Trophoblast cell (in vitro differentiated cells and primary cell): ENCODE measurements at regions not wholly inside any gene's neighbourhood (a gene's known extent, or its start where the extent isn't known, plus 50 kb on each side); places are given as distances from the start of the nearest gene placed in this dataset.

Experiments used
- DNase-seq, 2 donors: peaks; one replicate each; pipeline ENCODE4 v3.0.0-alpha.2; 2016
- H2AFZ ChIP-seq: 2 replicates; pipeline ENCODE4 v1.6.1; 2013; ENCODE audit warnings: low read length, moderate library complexity, mild to moderate bottlenecking; ENCODE audit not compliant: insufficient read depth, poor library complexity
- H2AK5ac ChIP-seq: 2 replicates; pipeline ENCODE4 v1.6.1; 2013; ENCODE audit warnings: mild to moderate bottlenecking, low read length
- H2BK120ac ChIP-seq: 2 replicates; pipeline ENCODE4 v1.6.1; 2013; ENCODE audit warnings: low read length, mild to moderate bottlenecking, moderate library complexity; ENCODE audit not compliant: insufficient read depth, poor library complexity
- H2BK12ac ChIP-seq: 2 replicates; pipeline ENCODE4 v1.6.1; 2013; ENCODE audit warnings: mild to moderate bottlenecking, low read length, moderate library complexity
- H2BK5ac ChIP-seq: 2 replicates; pipeline ENCODE4 v1.6.1; 2013; ENCODE audit warnings: low read length, low read depth, moderate library complexity, mild to moderate bottlenecking; ENCODE audit not compliant: poor library complexity
- H3K14ac ChIP-seq: 2 replicates; pipeline ENCODE4 v1.6.1; 2013; ENCODE audit warnings: mild to moderate bottlenecking, low read length
- H3K18ac ChIP-seq: 2 replicates; pipeline ENCODE4 v1.6.1; 2013; ENCODE audit warnings: mild to moderate bottlenecking, low read length
- H3K23ac ChIP-seq: 2 replicates; pipeline ENCODE4 v1.6.1; 2013; ENCODE audit warnings: low read length
- H3K27ac ChIP-seq: 2 replicates; pipeline ENCODE4 v1.5.1; 2013; ENCODE audit warnings: low read depth, mild to moderate bottlenecking, inconsistent platforms, low read length, moderate library complexity
- H3K27me3 ChIP-seq: 2 replicates; pipeline ENCODE4 v1.6.1; 2013; ENCODE audit warnings: inconsistent platforms, mild to moderate bottlenecking, low read length, moderate library complexity; ENCODE audit not compliant: insufficient read depth
- H3K36me3 ChIP-seq, 2 experiments: 1 replicate in 1 of 2; 2 replicates in 1 of 2; pipeline ENCODE4 v1.6.1; 2013; ENCODE audit warnings: low read length in 2 of 2, mild to moderate bottlenecking in 2 of 2, moderate library complexity in 1 of 2; ENCODE audit not compliant: insufficient read depth in 2 of 2, control insufficient read depth in 1 of 2
- H3K4ac ChIP-seq: 2 replicates; pipeline ENCODE4 v1.6.1; 2013; ENCODE audit warnings: low read depth, mild to moderate bottlenecking, low read length, moderate library complexity
- H3K4me1 ChIP-seq, 2 experiments: 1 replicate in 1 of 2; 2 replicates in 1 of 2; pipeline ENCODE4 v1.6.1; 2013; ENCODE audit warnings: low read length in 2 of 2, mild to moderate bottlenecking in 2 of 2, moderate library complexity in 1 of 2; ENCODE audit not compliant: insufficient read depth in 2 of 2, control insufficient read depth in 1 of 2
- H3K4me2 ChIP-seq: 2 replicates; pipeline ENCODE4 v1.6.1; 2013; ENCODE audit warnings: inconsistent platforms, mild to moderate bottlenecking, low read length, moderate library complexity
- H3K4me3 ChIP-seq: 2 replicates; pipeline ENCODE4 v1.5.1; 2013; ENCODE audit warnings: mild to moderate bottlenecking, low read depth, low read length, inconsistent platforms
- H3K79me1 ChIP-seq: one replicate; pipeline ENCODE4 v1.6.1; 2013; ENCODE audit warnings: low read length
- H3K79me2 ChIP-seq: 2 replicates; pipeline ENCODE4 v1.6.1; 2013; ENCODE audit warnings: low read length, mild to moderate bottlenecking; ENCODE audit not compliant: control insufficient read depth, insufficient read depth, poor library complexity
- H3K9ac ChIP-seq: 2 replicates; pipeline ENCODE4 v1.6.1; 2013; ENCODE audit warnings: mild to moderate bottlenecking, low read length
- H3K9me3 ChIP-seq: 2 replicates; pipeline ENCODE4 v1.6.1; 2013; ENCODE audit warnings: low read depth, mild to moderate bottlenecking, control low read depth, inconsistent platforms, low read length; ENCODE audit not compliant: insufficient read depth
- H4K12ac ChIP-seq: 2 replicates; pipeline ENCODE4 v1.6.1; 2013; ENCODE audit warnings: low read depth, mild to moderate bottlenecking, low read length, moderate library complexity
- H4K8ac ChIP-seq: 2 replicates; pipeline ENCODE4 v1.6.1; 2013; ENCODE audit warnings: low read depth, mild to moderate bottlenecking, low read length, moderate library complexity
- H4K91ac ChIP-seq: one replicate; pipeline ENCODE4 v1.6.1; 2013; ENCODE audit warnings: low read depth, mild to moderate bottlenecking, low read length, moderate library complexity
- WGBS: extraction: QIAGEN DNeasy Blood & Tissue Kit; methylation state at CpG from one replicate; pipeline ENCODE4 v1.1.7; 2013; ENCODE audit warnings: missing lambda C conversion rate; ENCODE audit not compliant: insufficient read length, insufficient coverage; ENCODE audit errors: extremely low coverage; 5-methylcytosine and 5-hydroxymethylcytosine counted together

GRCh38 chr5:133877351-133878235, 90.8 kb downstream of the C5orf15 start:
- Histone ChIP-seq H2BK120ac (no peak overlapping the region), H4K8ac (no peak overlapping the region), H2AK5ac (no peak overlapping the region), H3K9me3 (no peaks in the 10 kb centered on the region), H3K4me2 (no peak overlapping the region), H2AFZ (no peak overlapping the region), H3K79me2 (no peaks in the 10 kb centered on the region), H4K91ac (no peak overlapping the region), H3K4ac (no peak overlapping the region), H3K27ac (no peak overlapping the region), H3K27me3 (no peaks in the 10 kb centered on the region), H2BK12ac (no peak overlapping the region), H2BK5ac (no peak overlapping the region), H3K18ac (no peak overlapping the region), H3K9ac (no peak overlapping the region), H3K23ac (no peak overlapping the region), H4K12ac (no peak overlapping the region), H3K4me1 (peaks cover 0 to 6% of the 10 kb centered on the region in 2 experiments), H3K79me1 (no peaks in the 10 kb centered on the region), H3K14ac (no peak overlapping the region), H3K36me3 (no peaks in the 10 kb centered on the region), H3K4me3 (no peak overlapping the region)
- WGBS: no CpG with 5 or more reads among the region's 10 CpGs
- DNase-seq: no peak

- Histone ChIP-seq H3K4me3 (no peak overlapping the region), H3K18ac (no peak overlapping the region), H3K4me1 (peaks cover 0 to 6% of the 10 kb centered on the region in 2 experiments), H3K27ac (no peak overlapping the region), H4K8ac (no peak overlapping the region), H3K4ac (no peak overlapping the region), H3K4me2 (no peak overlapping the region), H3K9ac (no peak overlapping the region), H2AK5ac (no peak overlapping the region), H4K91ac (no peak overlapping the region), H4K12ac (no peak overlapping the region), H2AFZ (no peak overlapping the region), H3K79me1 (no peaks in the 10 kb centered on the region), H3K14ac (no peak overlapping the region), H3K27me3 (no peaks in the 10 kb centered on the region), H3K23ac (no peak overlapping the region), H3K9me3 (no peaks in the 10 kb centered on the region), H2BK12ac (no peak overlapping the region), H2BK5ac (no peak overlapping the region), H3K36me3 (no peaks in the 10 kb centered on the region), H3K79me2 (no peaks in the 10 kb centered on the region), H2BK120ac (no peak overlapping the region)
- WGBS: no CpG with 5 or more reads among the region's 3 CpGs
- DNase-seq: peak in 1 of 2 donors; percentile 29
These were observed 92.2 kb downstream of the C5orf15 start for GRCh38 chr5:133876266-133876665.

DNA sequence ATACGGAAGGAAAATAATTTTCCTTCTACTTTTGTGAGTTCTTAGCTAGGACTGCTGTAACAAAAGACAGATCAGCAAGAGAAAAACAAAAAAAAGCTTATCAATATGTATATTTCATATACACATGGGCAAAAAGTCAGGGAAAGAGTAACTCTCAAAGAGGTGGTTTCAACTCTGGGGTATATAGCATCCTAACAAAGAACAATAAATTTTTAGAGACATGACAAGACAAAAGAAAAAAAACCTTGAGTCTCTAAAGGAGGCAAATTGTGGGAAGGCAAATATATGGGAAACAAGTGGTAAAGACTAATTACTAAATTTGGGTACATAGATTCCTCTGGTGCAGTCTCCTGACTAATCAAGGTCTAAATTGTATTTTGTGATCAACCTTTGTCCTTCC, 93.2 kb downstream of the C5orf15 start:
- no peak overlapping the region for H2BK12ac ChIP-seq
- H3K9me3 ChIP-seq: no peaks in the 10 kb centered on the region
- H3K79me1 ChIP-seq: no peaks in the 10 kb centered on the region
- H3K4me1 ChIP-seq: peaks cover 0 to 4% of the 10 kb centered on the region in 2 experiments
- no peak overlapping the region for H3K9ac ChIP-seq
- H2BK120ac ChIP-seq: no peak overlapping the region
- no peak overlapping the region for H2BK5ac ChIP-seq
- no peaks in the 10 kb centered on the region for H3K79me2 ChIP-seq
- DNase-seq: no peak
- H2AFZ ChIP-seq: no peak overlapping the region
- H4K91ac ChIP-seq: no peak overlapping the region
- H4K8ac ChIP-seq: no peak overlapping the region
- no peak overlapping the region for H4K12ac ChIP-seq
- H3K36me3 ChIP-seq: no peaks in the 10 kb centered on the region
- no peak overlapping the region for H3K23ac ChIP-seq
- H3K4me2 ChIP-seq: no peak overlapping the region
- no CpG with 5 or more reads among the region's 1 CpG for WGBS
- H3K14ac ChIP-seq: no peak overlapping the region
- H2AK5ac ChIP-seq: no peak overlapping the region
- no peak overlapping the region for H3K4ac ChIP-seq
- no peak overlapping the region for H3K4me3 ChIP-seq
- H3K18ac ChIP-seq: no peak overlapping the region
- no peak overlapping the region for H3K27ac ChIP-seq
- no peaks in the 10 kb centered on the region for H3K27me3 ChIP-seq

GRCh38 chr5:133873449-133873848, 95.0 kb downstream of the C5orf15 start:
- Histone ChIP-seq H3K18ac (no peak overlapping the region), H3K4me3 (no peak overlapping the region), H2AFZ (no peak overlapping the region), H4K91ac (no peak overlapping the region), H3K23ac (no peak overlapping the region), H3K4ac (no peak overlapping the region), H4K12ac (no peak overlapping the region), H2BK120ac (no peak overlapping the region), H3K9ac (no peak overlapping the region), H3K79me1 (no peaks in the 10 kb centered on the region), H3K79me2 (no peaks in the 10 kb centered on the region), H3K4me2 (no peak overlapping the region), H2AK5ac (no peak overlapping the region), H2BK12ac (no peak overlapping the region), H3K36me3 (no peaks in the 10 kb centered on the region), H3K9me3 (no peaks in the 10 kb centered on the region), H3K27ac (no peak overlapping the region), H3K14ac (no peak overlapping the region), H3K27me3 (no peaks in the 10 kb centered on the region), H3K4me1 (peaks cover 0 to 4% of the 10 kb centered on the region in 2 experiments), H2BK5ac (no peak overlapping the region), H4K8ac (no peak overlapping the region)
- no CpG with 5 or more reads among the region's 2 CpGs for WGBS
- no peak for DNase-seq
